H1 (cell line): ENCODE measurements at regions not wholly inside any gene's neighbourhood (a gene's known extent, or its start where the extent isn't known, plus 50 kb on each side); places are given as distances from the start of the nearest gene placed in this dataset.

ENCODE experiments used
- CTCF ChIA-PET: fragments of 300-600 bp; sonication (Branson Sonifier 250); formaldehyde crosslinking; loops from one replicate; lab custom pipeline; 2021; ENCODE audit not compliant: partially characterized antibody; lab: Charles Lee
- POLR2A ChIA-PET: fragments of 300-600 bp; sonication (Branson Sonifier 250); formaldehyde crosslinking; loops from one replicate; lab custom pipeline; 2021; ENCODE audit warnings: inconsistent platforms; ENCODE audit not compliant: partially characterized antibody; lab: Charles Lee
- DNase-seq, 2 experiments: peaks; one replicate each; pipeline versions ENCODE4 v3.0.0 to v3.0.0-alpha.2; 2010 to 2022; ENCODE audit warnings: low spot score in 2 of 2, low read depth in 1 of 2, mixed read lengths in 1 of 2
- FAIRE-seq: peaks from 2 replicates; lab custom pipeline; 2011; peaks lifted over from hg19 to GRCh38; lab: Jason Lieb, UNC
- H2AFZ ChIP-seq: 2 replicates; pipeline ENCODE4 v1.8.1; 2012; ENCODE audit warnings: low read length, inconsistent platforms
- H2AK5ac ChIP-seq: 2 replicates; pipeline ENCODE4 v1.6.1; 2013; ENCODE audit warnings: low read depth, low read length
- H2BK120ac ChIP-seq: replicated peaks from 2 replicates; pipeline ENCODE3; 2013; ENCODE audit warnings: low read depth, low read length, inconsistent platforms
- H2BK12ac ChIP-seq: 2 replicates; pipeline ENCODE4 v1.6.1; 2013; ENCODE audit warnings: low read depth, low read length
- H2BK15ac ChIP-seq: 2 replicates; pipeline ENCODE4 v1.6.1; 2013; ENCODE audit warnings: low read length
- H2BK20ac ChIP-seq: 2 replicates; pipeline ENCODE4 v1.6.1; 2013; ENCODE audit warnings: low read length
- H2BK5ac ChIP-seq: 2 replicates; pipeline ENCODE4 v1.6.1; 2013; ENCODE audit warnings: low read depth, low read length
- H3K14ac ChIP-seq: 2 replicates; pipeline ENCODE4 v1.6.1; 2013; ENCODE audit warnings: inconsistent platforms; ENCODE audit not compliant: insufficient read length
- H3K18ac ChIP-seq: 2 replicates; pipeline ENCODE4 v1.6.1; 2013; ENCODE audit warnings: low read length; ENCODE audit errors: extremely low read depth
- H3K23ac ChIP-seq: 2 replicates; pipeline ENCODE4 v1.6.1; 2013; ENCODE audit warnings: inconsistent platforms; ENCODE audit not compliant: insufficient read length
- H3K23me2 ChIP-seq: 2 replicates; pipeline ENCODE4 v1.6.1; 2013; ENCODE audit warnings: low read depth, low read length
- H3K27ac ChIP-seq: 2 replicates; pipeline ENCODE4 v1.6.1; 2011; ENCODE audit warnings: low read depth, low read length, inconsistent platforms
- H3K27me3 ChIP-seq, 4 experiments: replicated peaks in 1 of 4; 1 replicate in 1 of 4; 2 replicates in 3 of 4; pipeline versions ENCODE4 v1.6.1 to v1.8.1; 2011 to 2013; ENCODE audit warnings: low read length in 3 of 4, mild to moderate bottlenecking in 3 of 4, inconsistent platforms in 2 of 4, mixed read lengths in 2 of 4, moderate library complexity in 1 of 4; ENCODE audit not compliant: control insufficient read depth in 3 of 4, insufficient read depth in 3 of 4; ENCODE audit errors: extremely low read depth in 1 of 4
- H3K36me3 ChIP-seq, 4 experiments: 2 replicates each; pipeline versions ENCODE4 v1.6.1 to v1.8.1; 2011 to 2013; ENCODE audit warnings: mild to moderate bottlenecking in 4 of 4, low read length in 3 of 4, moderate library complexity in 2 of 4, control low read depth in 1 of 4, inconsistent platforms in 1 of 4; ENCODE audit not compliant: insufficient read depth in 4 of 4, control insufficient read depth in 2 of 4
- H3K4ac ChIP-seq: replicated peaks from 2 replicates; pipeline ENCODE3; 2013; ENCODE audit warnings: low read length, low read depth, mixed read lengths, inconsistent platforms; ENCODE audit not compliant: insufficient read length
- H3K4me1 ChIP-seq, 4 experiments: replicated peaks in 1 of 4; 1 replicate in 1 of 4; 2 replicates in 3 of 4; pipeline versions ENCODE4 v1.6.1 to v1.8.1; 2011 to 2013; ENCODE audit warnings: low read length in 3 of 4, inconsistent platforms in 2 of 4, mixed read lengths in 1 of 4; ENCODE audit not compliant: insufficient read depth in 4 of 4, control insufficient read depth in 3 of 4
- H3K4me2 ChIP-seq, 2 experiments: 2 replicates each; pipeline versions ENCODE4 v1.6.1 to v1.8.1; 2011 to 2013; ENCODE audit warnings: low read depth in 2 of 2, low read length in 2 of 2, control low read depth in 1 of 2, inconsistent platforms in 1 of 2, mild to moderate bottlenecking in 1 of 2; ENCODE audit not compliant: insufficient read depth in 1 of 2
- H3K4me3 ChIP-seq, 4 experiments: fragments of 200-600, 300-600 bp in 1 of 4; sonication (generic), shearing (Covaris generic), sonication (Bioruptor Twin) in 1 of 4; 2 replicates each; pipeline versions ENCODE4 v1.5.1 to v1.8.1; 2011 to 2016; ENCODE audit warnings: low read length in 4 of 4, low read depth in 3 of 4, control low read depth in 2 of 4, inconsistent platforms in 2 of 4, mild to moderate bottlenecking in 2 of 4, mixed read lengths in 1 of 4, moderate library complexity in 1 of 4; ENCODE audit not compliant: insufficient read depth in 2 of 4; ENCODE audit errors: extremely low read depth in 1 of 4
- H3K56ac ChIP-seq: replicated peaks from 2 replicates; pipeline ENCODE3; 2013; ENCODE audit warnings: low read depth, mild to moderate bottlenecking, mixed read lengths, low read length, inconsistent platforms; ENCODE audit not compliant: insufficient read length
- H3K79me1 ChIP-seq: 2 replicates; pipeline ENCODE4 v1.6.1; 2013; ENCODE audit warnings: low read depth, low read length, control low read depth
- H3K79me2 ChIP-seq, 2 experiments: 2 replicates each; pipeline versions ENCODE4 v1.6.1 to v1.8.1; 2012 to 2013; ENCODE audit warnings: low read length in 2 of 2, mild to moderate bottlenecking in 2 of 2, inconsistent platforms in 1 of 2; ENCODE audit not compliant: insufficient read depth in 2 of 2, control insufficient read depth in 1 of 2
- H3K9ac ChIP-seq, 4 experiments: replicated peaks in 1 of 4; 1 replicate in 1 of 4; 2 replicates in 3 of 4; pipeline versions ENCODE4 v1.6.1 to v1.8.1; 2011 to 2013; ENCODE audit warnings: low read depth in 3 of 4, low read length in 3 of 4, control low read depth in 2 of 4, mild to moderate bottlenecking in 2 of 4, moderate library complexity in 2 of 4, inconsistent platforms in 1 of 4; ENCODE audit errors: extremely low read depth in 1 of 4
- H3K9me3 ChIP-seq, 2 experiments: 2 replicates each; pipeline versions ENCODE4 v1.6.1 to v1.8.1; 2012 to 2013; ENCODE audit warnings: mild to moderate bottlenecking in 2 of 2, moderate library complexity in 2 of 2, control low read depth in 1 of 2, inconsistent platforms in 1 of 2, low read depth in 1 of 2, low read length in 1 of 2, mixed read lengths in 1 of 2; ENCODE audit not compliant: insufficient read depth in 2 of 2
- H4K20me1 ChIP-seq, 2 experiments: replicated peaks in 1 of 2; 2 replicates each; pipeline versions ENCODE3 to v1.8.1; 2011 to 2013; ENCODE audit warnings: inconsistent platforms in 2 of 2, low read length in 2 of 2, mild to moderate bottlenecking in 1 of 2; ENCODE audit not compliant: insufficient read depth in 2 of 2, control insufficient read depth in 1 of 2
- H4K5ac ChIP-seq: 2 replicates; pipeline ENCODE4 v1.6.1; 2013; ENCODE audit warnings: low read length, low read depth, mixed read lengths, inconsistent platforms; ENCODE audit not compliant: insufficient read length
- H4K8ac ChIP-seq: 2 replicates; pipeline ENCODE4 v1.8.0; 2013; ENCODE audit warnings: mild to moderate bottlenecking, moderate library complexity, low read length, inconsistent platforms; ENCODE audit not compliant: insufficient read depth; ENCODE audit errors: extremely low read depth
- H4K91ac ChIP-seq: replicated peaks from 2 replicates; pipeline ENCODE3; 2013; ENCODE audit warnings: low read length, mixed read lengths, inconsistent platforms; ENCODE audit not compliant: insufficient read length
- BACH1 ChIP-seq: IDR thresholded peaks from 2 replicates; pipeline ENCODE4 v1.6.1; 2012; ENCODE audit warnings: low read length, improper control_type of control experiment
- JUND ChIP-seq: IDR thresholded peaks from 2 replicates; pipeline ENCODE4 v1.6.1; 2011; ENCODE audit warnings: mild to moderate bottlenecking, improper control_type of control experiment, low read length
- KDM4A ChIP-seq: IDR thresholded peaks from one replicate; pipeline ENCODE4 v1.7.1; 2012; ENCODE audit warnings: low read depth, mild to moderate bottlenecking, moderate library complexity, low read length, inconsistent platforms; ENCODE audit not compliant: severe bottlenecking
- NRF1 ChIP-seq: IDR thresholded peaks from 2 replicates; pipeline ENCODE4 v1.6.1; 2011; ENCODE audit warnings: mild to moderate bottlenecking, low read depth, low read length, improper control_type of control experiment
- POU5F1 ChIP-seq: IDR thresholded peaks from 2 replicates; pipeline ENCODE4 v1.6.1; 2011; ENCODE audit warnings: low read depth, mild to moderate bottlenecking, low read length, moderate library complexity
- RNF2 ChIP-seq: fragments of 200-900, 300-1000 bp; sonication (generic); IDR thresholded peaks from 2 replicates; pipeline ENCODE4 v1.7.1; 2016; ENCODE audit warnings: borderline replicate concordance, low read depth, mild to moderate bottlenecking, antibody characterized with exemption, low read length; ENCODE audit not compliant: poor library complexity, severe bottlenecking; ENCODE audit errors: missing control alignments
- ZNF274 ChIP-seq: IDR thresholded peaks from 2 replicates; pipeline ENCODE4 v1.7.0; 2012; ENCODE audit warnings: low read length, borderline replicate concordance; ENCODE audit errors: extremely low read depth
- TF ChIP-seq, protein P1 (sequence below): IDR thresholded peaks from 2 replicates; pipeline ENCODE4 v1.6.1; 2012; ENCODE audit warnings: inconsistent platforms

DNA sequence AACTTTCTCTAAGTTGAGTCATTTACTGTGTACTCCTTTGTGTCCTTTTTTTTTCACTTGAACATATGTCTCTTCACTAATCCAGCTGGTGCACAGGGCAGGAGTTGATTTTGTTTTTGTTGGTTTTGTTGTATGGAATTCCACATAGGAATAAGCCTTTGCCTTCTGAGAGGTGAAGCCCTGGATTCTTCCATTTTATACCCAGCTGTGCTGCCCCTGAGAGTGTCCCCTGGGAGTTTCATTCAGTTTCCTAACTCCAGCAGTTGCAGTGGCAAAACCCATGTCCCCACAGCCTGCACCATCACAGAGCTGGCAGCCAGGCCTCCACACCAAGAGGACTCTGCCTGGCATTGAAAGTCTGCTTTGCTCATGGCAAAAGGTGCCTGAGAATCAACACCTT is 107.3 kb upstream of the SYNDIG1 start:
- no peaks in the 10 kb centered on the region for H4K20me1 ChIP-seq
- POLR2A ChIA-PET: no interaction called here
- H2AFZ ChIP-seq: no peak overlapping the region
- peak overlapping the region; percentile 20 for H4K91ac ChIP-seq
- H2BK120ac ChIP-seq: no peak overlapping the region
- no peak overlapping the region for H3K14ac ChIP-seq
- H3K27ac ChIP-seq: no peak overlapping the region
- H3K4ac ChIP-seq: no peak overlapping the region
- no peak overlapping the region for H2BK5ac ChIP-seq
- H2BK20ac ChIP-seq: no peak overlapping the region
- H3K18ac ChIP-seq: no peak overlapping the region
- CTCF ChIA-PET: interaction anchor here (0.7 to 1.4 kb wide), 3 partner anchors 153 to 554 kb away, joined by 3 to 4 read pairs (median 3); no protein-coding TSS in a partner anchor
- H3K27me3 ChIP-seq: peaks cover 0 to 3% (median 0%) of the 10 kb centered on the region in 4 experiments; a peak in 1 of 7 replicates
- H2BK15ac ChIP-seq: no peak overlapping the region
- no peaks in the 10 kb centered on the region for H3K79me1 ChIP-seq
- no peak for FAIRE-seq
- no peak overlapping the region for H3K9ac ChIP-seq
- H3K56ac ChIP-seq: no peak overlapping the region
- H3K4me1 ChIP-seq: no peaks in the 10 kb centered on the region; a peak in 1 of 7 replicates
- no peaks in the 10 kb centered on the region for H3K36me3 ChIP-seq
- H4K5ac ChIP-seq: no peak overlapping the region
- DNase-seq: no peak
- H2AK5ac ChIP-seq: no peak overlapping the region
- no peak overlapping the region for H3K4me3 ChIP-seq
- H3K9me3 ChIP-seq: peaks cover 8 to 9% of the 10 kb centered on the region in 2 experiments
- H3K4me2 ChIP-seq: no peak overlapping the region
- H4K8ac ChIP-seq: no peak overlapping the region
- H2BK12ac ChIP-seq: no peak overlapping the region
- H3K23ac ChIP-seq: no peak overlapping the region
- H3K23me2 ChIP-seq: no peaks in the 10 kb centered on the region
- no peaks in the 10 kb centered on the region for H3K79me2 ChIP-seq
- no peak for TF ChIP-seq RNF2
- TF ChIP-seq, protein P1, sequence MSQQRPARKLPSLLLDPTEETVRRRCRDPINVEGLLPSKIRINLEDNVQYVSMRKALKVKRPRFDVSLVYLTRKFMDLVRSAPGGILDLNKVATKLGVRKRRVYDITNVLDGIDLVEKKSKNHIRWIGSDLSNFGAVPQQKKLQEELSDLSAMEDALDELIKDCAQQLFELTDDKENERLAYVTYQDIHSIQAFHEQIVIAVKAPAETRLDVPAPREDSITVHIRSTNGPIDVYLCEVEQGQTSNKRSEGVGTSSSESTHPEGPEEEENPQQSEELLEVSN: no peak
- no peak for TF ChIP-seq BACH1
- no peak for TF ChIP-seq POU5F1
- no peak for TF ChIP-seq ZNF274
- no peak for TF ChIP-seq KDM4A
- TF ChIP-seq NRF1: no peak
- TF ChIP-seq JUND: no peak
